ENCODE measurements at regions not wholly inside any gene's neighbourhood (a gene's known extent, or its start where the extent isn't known, plus 50 kb on each side); places are given as distances from the start of the nearest gene placed in this dataset.

GRCh38 chr15:69994429-69995205, 103.1 kb downstream of the TLE3 start:
- Mint-ChIP-seq H3K4me1 (ENCODE audit: low read depth, unreplicated experiment) (peaks cover 17% of the 10 kb centered on the region), H3K36me3 (ENCODE audit: insufficient read depth, unreplicated experiment) (no peaks in the 10 kb centered on the region), H3K27ac (ENCODE audit: unreplicated experiment) (no peak overlapping the region), H3K9me3 (ENCODE audit: low read depth, unreplicated experiment) (no peaks in the 10 kb centered on the region), H3K27me3 (ENCODE audit: unreplicated experiment) (peaks cover 75% of the 10 kb centered on the region), H3K4me3 (ENCODE audit: low read depth, unreplicated experiment) (no peak overlapping the region)
- TF ChIP-seq CTCF (IDR thresholded peaks at IDR 0.05; ENCODE audit: unreplicated experiment) = no peak
- intact Hi-C loops (cut with micrococcal nuclease; ENCODE audit: unreplicated experiment) = no loop called here
- BruUV-seq (replicated peaks) = no TSS peak
- no peak for DNase-seq
- CTCF ChIA-PET = no interaction called here

GRCh38 chr15:69996321-69997160, 101.2 kb downstream of the TLE3 start:
- Mint-ChIP-seq H3K9me3 (ENCODE audit: low read depth, unreplicated experiment) (no peaks in the 10 kb centered on the region), H3K27ac (ENCODE audit: unreplicated experiment) (peak overlapping the region; percentile 27), H3K4me3 (ENCODE audit: low read depth, unreplicated experiment) (no peak overlapping the region), H3K4me1 (ENCODE audit: low read depth, unreplicated experiment) (peaks cover 17% of the 10 kb centered on the region), H3K27me3 (ENCODE audit: unreplicated experiment) (peaks cover 75% of the 10 kb centered on the region), H3K36me3 (ENCODE audit: insufficient read depth, unreplicated experiment) (no peaks in the 10 kb centered on the region)
- TF ChIP-seq CTCF (IDR thresholded peaks at IDR 0.05; ENCODE audit: unreplicated experiment) = no peak
- intact Hi-C loops (cut with micrococcal nuclease; ENCODE audit: unreplicated experiment) = no loop called here
- BruUV-seq (replicated peaks) = no TSS peak
- no peak for DNase-seq
- CTCF ChIA-PET = interaction anchor here (0.6 kb wide), 1 partner anchor 314 kb away, joined by 3 read pairs; no protein-coding TSS in a partner anchor

GRCh38 chr15:69997161-69997485, 100.6 kb downstream of the TLE3 start:
- H3K36me3 Mint-ChIP-seq (ENCODE audit: insufficient read depth, unreplicated experiment) = no peaks in the 10 kb centered on the region
- H3K27ac Mint-ChIP-seq (ENCODE audit: unreplicated experiment) = peak overlapping the region; percentile 27
- no peak overlapping the region for H3K4me3 Mint-ChIP-seq (ENCODE audit: low read depth, unreplicated experiment)
- no peak for TF ChIP-seq CTCF (IDR thresholded peaks at IDR 0.05; ENCODE audit: unreplicated experiment)
- CTCF ChIA-PET = interaction anchor here (0.6 to 1.2 kb wide), 3 partner anchors 13 to 315 kb away, joined by 3 read pairs; no protein-coding TSS in a partner anchor
- H3K27me3 Mint-ChIP-seq (ENCODE audit: unreplicated experiment) = peaks cover 76% of the 10 kb centered on the region
- intact Hi-C loops (cut with micrococcal nuclease; ENCODE audit: unreplicated experiment) = no loop called here
- H3K4me1 Mint-ChIP-seq (ENCODE audit: low read depth, unreplicated experiment) = peaks cover 17% of the 10 kb centered on the region
- peak; percentile 52 for DNase-seq
- BruUV-seq (replicated peaks) = no TSS peak
- H3K9me3 Mint-ChIP-seq (ENCODE audit: low read depth, unreplicated experiment) = no peaks in the 10 kb centered on the region

Measured in Calu3 (cell line).